ENCODE measurements at regions not wholly inside any gene's neighbourhood (a gene's known extent, or its start where the extent isn't known, plus 50 kb on each side); places are given as distances from the start of the nearest gene placed in this dataset.

- peaks cover 4% of the 10 kb centered on the region for H3K9me3 Mint-ChIP-seq
- no peaks in the 10 kb centered on the region for H3K27me3 Mint-ChIP-seq (ENCODE audit: low read depth)
- H3K4me1 Mint-ChIP-seq (ENCODE audit: low read depth) = peaks cover 11% of the 10 kb centered on the region
- H3K27ac Mint-ChIP-seq = no peak overlapping the region
- peaks cover under 1% of the 10 kb centered on the region for H3K36me3 Mint-ChIP-seq (ENCODE audit: low read depth)
- H3K4me3 Mint-ChIP-seq = no peak overlapping the region
These were observed 70.4 kb upstream of the IRF2BP2 start for GRCh38 chr1:234680331-234680904.

- H3K27me3 Mint-ChIP-seq (ENCODE audit: low read depth) = no peaks in the 10 kb centered on the region
- no peaks in the 10 kb centered on the region for H3K9me3 Mint-ChIP-seq
- peaks cover 11% of the 10 kb centered on the region for H3K4me1 Mint-ChIP-seq (ENCODE audit: low read depth)
- H3K36me3 Mint-ChIP-seq (ENCODE audit: low read depth) = no peaks in the 10 kb centered on the region
- H3K4me3 Mint-ChIP-seq = peak overlapping the region; percentile 70
- peak overlapping the region; percentile 57 for H3K27ac Mint-ChIP-seq
These were observed 66.2 kb upstream of the IRF2BP2 start for GRCh38 chr1:234676103-234676594.

- Mint-ChIP-seq H3K27ac (peak overlapping the region; percentile 8), H3K4me3 (peak overlapping the region; percentile 70), H3K36me3 (ENCODE audit: low read depth) (no peaks in the 10 kb centered on the region), H3K27me3 (ENCODE audit: low read depth) (no peaks in the 10 kb centered on the region), H3K9me3 (no peaks in the 10 kb centered on the region), H3K4me1 (ENCODE audit: low read depth) (peaks cover 11% of the 10 kb centered on the region)
These were observed 65.6 kb upstream of the IRF2BP2 start for GRCh38 chr1:234675572-234675971.

- H3K4me1 Mint-ChIP-seq (ENCODE audit: low read depth) = peaks cover 11% of the 10 kb centered on the region
- H3K27me3 Mint-ChIP-seq (ENCODE audit: low read depth) = no peaks in the 10 kb centered on the region
These were observed 65.0 kb upstream of the IRF2BP2 start for GRCh38 chr1:234675006-234675405.

GRCh38 chr1:234674218-234674815, 64.3 kb upstream of the IRF2BP2 start:
- Mint-ChIP-seq H3K27ac (no peak overlapping the region), H3K9me3 (no peaks in the 10 kb centered on the region), H3K36me3 (ENCODE audit: low read depth) (no peaks in the 10 kb centered on the region), H3K4me1 (ENCODE audit: low read depth) (peaks cover 11% of the 10 kb centered on the region), H3K4me3 (no peak overlapping the region), H3K27me3 (ENCODE audit: low read depth) (no peaks in the 10 kb centered on the region)

More at GRCh38 chr1:234675006-234675405, 65.0 kb upstream of the IRF2BP2 start:
- Mint-ChIP-seq H3K9me3 (no peaks in the 10 kb centered on the region), H3K36me3 (ENCODE audit: low read depth) (no peaks in the 10 kb centered on the region), H3K4me3 (no peak overlapping the region), H3K27ac (no peak overlapping the region)

GRCh38 chr1:234672349-234673135, 62.6 kb upstream of the IRF2BP2 start:
- H3K9me3 Mint-ChIP-seq = peaks cover 4% of the 10 kb centered on the region
- H3K27me3 Mint-ChIP-seq (ENCODE audit: low read depth) = no peaks in the 10 kb centered on the region
- peaks cover 11% of the 10 kb centered on the region for H3K4me1 Mint-ChIP-seq (ENCODE audit: low read depth)
- H3K4me3 Mint-ChIP-seq = no peak overlapping the region
- H3K27ac Mint-ChIP-seq = no peak overlapping the region
- peaks cover 2% of the 10 kb centered on the region for H3K36me3 Mint-ChIP-seq (ENCODE audit: low read depth)

GRCh38 chr1:234670967-234671626, 61.1 kb upstream of the IRF2BP2 start:
- peaks cover 4% of the 10 kb centered on the region for H3K9me3 Mint-ChIP-seq
- H3K27me3 Mint-ChIP-seq (ENCODE audit: low read depth) = no peaks in the 10 kb centered on the region
- peaks cover 8% of the 10 kb centered on the region for H3K4me1 Mint-ChIP-seq (ENCODE audit: low read depth)
- no peak overlapping the region for H3K4me3 Mint-ChIP-seq
- peaks cover 2% of the 10 kb centered on the region for H3K36me3 Mint-ChIP-seq (ENCODE audit: low read depth)
- no peak overlapping the region for H3K27ac Mint-ChIP-seq

- H3K4me1 Mint-ChIP-seq (ENCODE audit: low read depth) = peaks cover 5% of the 10 kb centered on the region
- H3K4me3 Mint-ChIP-seq = no peak overlapping the region
These were observed 59.5 kb upstream of the IRF2BP2 start for GRCh38 chr1:234669499-234669898.

GRCh38 chr1:234668577-234668955, 58.6 kb upstream of the IRF2BP2 start:
- no peaks in the 10 kb centered on the region for H3K27me3 Mint-ChIP-seq (ENCODE audit: low read depth)
- H3K9me3 Mint-ChIP-seq = peaks cover 4% of the 10 kb centered on the region
- H3K36me3 Mint-ChIP-seq (ENCODE audit: low read depth) = peaks cover 2% of the 10 kb centered on the region
- H3K27ac Mint-ChIP-seq = no peak overlapping the region
- no peak overlapping the region for H3K4me3 Mint-ChIP-seq
- peaks cover 5% of the 10 kb centered on the region for H3K4me1 Mint-ChIP-seq (ENCODE audit: low read depth)

More at GRCh38 chr1:234669499-234669898, 59.5 kb upstream of the IRF2BP2 start:
- Mint-ChIP-seq H3K27me3 (ENCODE audit: low read depth) (no peaks in the 10 kb centered on the region), H3K36me3 (ENCODE audit: low read depth) (peaks cover 2% of the 10 kb centered on the region), H3K27ac (no peak overlapping the region), H3K9me3 (peaks cover 4% of the 10 kb centered on the region)

GRCh38 chr1:234667600-234668576, 57.9 kb upstream of the IRF2BP2 start:
- H3K27me3 Mint-ChIP-seq (ENCODE audit: low read depth) = no peaks in the 10 kb centered on the region
- H3K36me3 Mint-ChIP-seq (ENCODE audit: low read depth) = peaks cover 2% of the 10 kb centered on the region
- no peak overlapping the region for H3K27ac Mint-ChIP-seq
- no peak overlapping the region for H3K4me3 Mint-ChIP-seq
- H3K9me3 Mint-ChIP-seq = peaks cover 4% of the 10 kb centered on the region
- peaks cover 5% of the 10 kb centered on the region for H3K4me1 Mint-ChIP-seq (ENCODE audit: low read depth)

- H3K27ac Mint-ChIP-seq = no peak overlapping the region
These were observed 56.8 kb upstream of the IRF2BP2 start for GRCh38 chr1:234666761-234667160.

GRCh38 chr1:234665975-234666605, 56.1 kb upstream of the IRF2BP2 start:
- no peak overlapping the region for H3K27ac Mint-ChIP-seq

More at GRCh38 chr1:234666761-234667160, 56.8 kb upstream of the IRF2BP2 start:
- peaks cover 5% of the 10 kb centered on the region for H3K4me1 Mint-ChIP-seq (ENCODE audit: low read depth)
- H3K27me3 Mint-ChIP-seq (ENCODE audit: low read depth) = no peaks in the 10 kb centered on the region
- no peak overlapping the region for H3K4me3 Mint-ChIP-seq
- H3K9me3 Mint-ChIP-seq = peaks cover 4% of the 10 kb centered on the region
- H3K36me3 Mint-ChIP-seq (ENCODE audit: low read depth) = peaks cover 2% of the 10 kb centered on the region

GRCh38 chr1:234662148-234662547, 52.2 kb upstream of the IRF2BP2 start:
- Mint-ChIP-seq H3K36me3 (ENCODE audit: low read depth) (no peaks in the 10 kb centered on the region), H3K27ac (no peak overlapping the region)

More at GRCh38 chr1:234665975-234666605, 56.1 kb upstream of the IRF2BP2 start:
- Mint-ChIP-seq H3K9me3 (peaks cover 4% of the 10 kb centered on the region), H3K36me3 (ENCODE audit: low read depth) (peaks cover 2% of the 10 kb centered on the region), H3K27me3 (ENCODE audit: low read depth) (no peaks in the 10 kb centered on the region), H3K4me1 (ENCODE audit: low read depth) (peaks cover 5% of the 10 kb centered on the region), H3K4me3 (no peak overlapping the region)

More at GRCh38 chr1:234662148-234662547, 52.2 kb upstream of the IRF2BP2 start:
- no peak overlapping the region for H3K4me3 Mint-ChIP-seq
- no peaks in the 10 kb centered on the region for H3K27me3 Mint-ChIP-seq (ENCODE audit: low read depth)
- no peaks in the 10 kb centered on the region for H3K9me3 Mint-ChIP-seq
- peaks cover 12% of the 10 kb centered on the region for H3K4me1 Mint-ChIP-seq (ENCODE audit: low read depth)

All from T-helper 1 cell treated with Interleukin-12 subunit alpha and Interleukin-12 subunit beta and Interleukin-4 antibody, amounts not matched to agents 30 μg/mL and 1 μg/mL, for 36 hours (primary cell).